ENCODE measurements at regions not wholly inside any gene's neighbourhood (a gene's known extent, or its start where the extent isn't known, plus 50 kb on each side); places are given as distances from the start of the nearest gene placed in this dataset.

- peak; percentile 61 for DNase-seq (ENCODE audit: low read depth)
- H3K4me3 ChIP-seq (ENCODE audit: low read depth, low read length) = no peak overlapping the region
- TF ChIP-seq CTCF (IDR thresholded peaks at IDR 0.05; ENCODE audit: insufficient read depth, low read depth, low read length, missing control alignments) = peak; percentile 68
Observed at GRCh38 chr3:34260271-34261000, 462.0 kb downstream of the PDCD6IP start.

GRCh38 chr3:34261001-34261385 lies 462.6 kb downstream of the PDCD6IP start:
- TF ChIP-seq CTCF (IDR thresholded peaks at IDR 0.05; ENCODE audit: insufficient read depth, low read depth, low read length, missing control alignments) = no peak

GRCh38 chr3:34263101-34263621 lies 464.7 kb downstream of the PDCD6IP start:
- TF ChIP-seq CTCF (IDR thresholded peaks at IDR 0.05; ENCODE audit: insufficient read depth, low read depth, low read length, missing control alignments) = no peak
- H3K4me3 ChIP-seq (ENCODE audit: low read depth, low read length) = no peak overlapping the region
- no peak for DNase-seq (ENCODE audit: low read depth)

More at GRCh38 chr3:34261001-34261385, 462.6 kb downstream of the PDCD6IP start:
- H3K4me3 ChIP-seq (ENCODE audit: low read depth, low read length) = no peak overlapping the region
- DNase-seq (ENCODE audit: low read depth) = no peak

GRCh38 chr3:34264337-34265041 lies 466.1 kb downstream of the PDCD6IP start:
- no peak for DNase-seq (ENCODE audit: low read depth)
- H3K4me3 ChIP-seq (ENCODE audit: low read depth, low read length) = no peak overlapping the region
- TF ChIP-seq CTCF (IDR thresholded peaks at IDR 0.05; ENCODE audit: insufficient read depth, low read depth, low read length, missing control alignments) = no peak

- TF ChIP-seq CTCF (IDR thresholded peaks at IDR 0.05; ENCODE audit: insufficient read depth, low read depth, low read length, missing control alignments) = no peak
- DNase-seq (ENCODE audit: low read depth) = no peak
- H3K4me3 ChIP-seq (ENCODE audit: low read depth, low read length) = no peak overlapping the region
Observed at GRCh38 chr3:34267088-34267487, 468.7 kb downstream of the PDCD6IP start.

GRCh38 chr3:34268032-34268709 lies 469.7 kb downstream of the PDCD6IP start:
- no peak overlapping the region for H3K4me3 ChIP-seq (ENCODE audit: low read depth, low read length)
- DNase-seq (ENCODE audit: low read depth) = no peak
- no peak for TF ChIP-seq CTCF (IDR thresholded peaks at IDR 0.05; ENCODE audit: insufficient read depth, low read depth, low read length, missing control alignments)
